Inflammatory macrophage treated with lipopolysaccharide for 4 hours (primary cell): ENCODE measurements at regions not wholly inside any gene's neighbourhood (a gene's known extent, or its start where the extent isn't known, plus 50 kb on each side); places are given as distances from the start of the nearest gene placed in this dataset.
"Not testable (repeated sequence)": the region's sequence is repeated elsewhere in the genome, so short reads cannot be mapped to it uniquely, and the experiment has no call there.

Experiments used
- DNase-seq: peaks from one replicate; pipeline ENCODE4 v3.0.0-alpha.2; 2020

- DNase-seq, result no peak
These were observed 132.1 kb downstream of the TFCP2L1 start for GRCh38 chr2:121152861-121153260.

GRCh38 chr2:121153516-121153915, 131.5 kb downstream of the TFCP2L1 start:
- no peak for DNase-seq

DNA sequence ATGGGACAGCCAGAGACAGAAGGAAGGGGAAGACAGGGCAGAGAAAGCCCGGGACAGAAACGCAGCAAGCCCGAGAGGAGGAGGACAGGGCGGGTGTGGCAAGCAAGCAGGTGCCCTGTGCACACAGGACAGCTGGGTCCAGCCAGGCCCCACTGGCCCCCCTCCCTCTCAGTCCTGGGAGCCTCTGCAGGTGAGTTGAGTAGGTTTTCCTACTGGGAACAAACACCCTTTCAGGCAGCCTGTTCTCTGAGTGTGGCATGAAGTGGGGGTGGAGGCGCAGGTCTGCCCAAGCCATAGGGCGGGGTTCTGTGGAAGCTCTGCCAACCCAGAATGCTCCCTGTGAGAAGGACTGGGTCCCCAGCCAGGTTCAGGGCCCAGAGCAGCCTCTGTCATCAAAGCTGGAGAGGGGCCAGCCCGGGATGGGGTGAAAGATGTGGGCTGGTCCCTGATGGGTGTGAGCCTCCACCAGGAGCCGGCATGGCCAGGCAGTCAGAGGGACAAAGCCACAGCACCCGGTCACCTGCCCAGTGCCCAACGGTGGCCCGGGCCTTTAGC, 129.4 kb downstream of the TFCP2L1 start:
- DNase-seq, result no peak

DNA sequence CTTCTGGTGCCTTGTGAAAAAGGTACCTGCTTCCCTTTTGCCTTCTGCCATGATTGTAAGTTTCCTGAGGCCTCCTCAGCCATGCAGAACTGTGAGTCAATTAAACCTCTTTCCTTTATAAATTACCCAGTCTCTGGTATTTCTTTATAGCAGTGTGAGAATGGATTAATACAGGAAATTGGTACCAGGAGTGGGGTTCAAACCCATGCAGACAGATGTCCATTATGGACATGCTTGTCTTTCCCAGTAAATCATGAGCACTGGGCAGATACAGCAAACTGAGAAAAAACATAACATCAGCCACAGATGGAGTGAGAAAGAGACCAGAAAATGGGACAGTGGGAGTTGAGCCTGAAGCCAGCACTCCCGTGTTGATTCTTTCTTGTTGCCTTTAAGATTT, 127.5 kb downstream of the TFCP2L1 start:
- not testable (repeated sequence) for DNase-seq

DNA sequence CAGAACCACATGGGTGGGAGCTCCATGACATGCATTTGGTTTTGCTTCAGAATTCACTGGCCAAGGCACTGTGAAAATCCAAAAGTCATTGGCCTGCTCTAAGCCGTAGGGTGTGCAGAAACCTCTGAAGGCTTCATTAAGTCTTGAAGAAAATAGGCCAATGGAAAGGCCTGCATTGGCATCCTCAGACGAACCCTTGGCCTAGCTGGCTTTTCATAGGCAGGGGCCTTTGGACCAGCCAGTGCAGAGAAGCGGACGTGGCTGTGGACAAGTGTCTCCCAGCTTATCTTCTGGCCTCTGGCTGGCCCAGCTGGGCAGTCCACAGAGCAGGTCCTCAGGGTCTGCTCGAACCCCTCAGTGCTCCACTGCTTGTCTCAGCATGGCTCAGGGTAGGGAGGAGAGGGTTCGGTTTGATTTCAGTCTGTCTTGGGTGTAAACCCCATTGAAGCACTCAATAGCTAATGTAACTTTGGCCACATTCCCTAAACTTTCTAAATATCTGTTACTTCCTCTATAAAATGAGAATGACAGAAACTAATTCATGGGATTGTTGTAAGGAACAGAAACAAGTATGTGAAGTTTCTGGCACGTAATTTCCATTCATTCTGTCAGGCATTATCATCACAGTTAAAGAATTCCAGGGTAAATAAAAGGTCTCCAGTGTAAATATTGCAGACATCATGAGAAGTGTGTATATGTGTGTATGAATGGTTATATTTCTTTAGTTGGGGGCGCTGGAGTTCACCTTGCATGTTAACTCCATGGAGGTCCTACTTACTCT, 125.5 kb downstream of the TFCP2L1 start:
- no peak for DNase-seq

GRCh38 chr2:121160366-121160765, 124.6 kb downstream of the TFCP2L1 start:
- DNase-seq, result no peak

DNA sequence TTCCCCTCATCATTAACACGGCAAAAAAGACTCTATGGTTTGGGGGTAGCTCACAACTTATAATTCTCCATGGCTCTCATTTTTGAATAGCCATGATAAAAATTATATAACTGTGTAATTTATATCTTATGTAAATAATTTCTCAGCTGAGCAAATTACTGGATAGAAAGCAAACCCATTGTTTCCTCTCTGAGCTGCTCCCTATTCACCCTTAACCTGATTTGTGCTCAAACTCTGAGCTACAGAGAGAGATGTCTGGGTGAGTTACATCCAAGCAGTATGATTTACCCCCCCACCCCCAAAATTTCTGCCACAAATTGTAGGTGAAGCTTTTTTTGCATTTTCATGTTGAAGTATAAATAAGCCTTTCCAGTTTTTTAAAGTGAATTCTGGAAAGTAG, 123.7 kb downstream of the TFCP2L1 start:
- no peak for DNase-seq

GRCh38 chr2:121162893-121163292, 122.1 kb downstream of the TFCP2L1 start:
- no peak for DNase-seq

DNA sequence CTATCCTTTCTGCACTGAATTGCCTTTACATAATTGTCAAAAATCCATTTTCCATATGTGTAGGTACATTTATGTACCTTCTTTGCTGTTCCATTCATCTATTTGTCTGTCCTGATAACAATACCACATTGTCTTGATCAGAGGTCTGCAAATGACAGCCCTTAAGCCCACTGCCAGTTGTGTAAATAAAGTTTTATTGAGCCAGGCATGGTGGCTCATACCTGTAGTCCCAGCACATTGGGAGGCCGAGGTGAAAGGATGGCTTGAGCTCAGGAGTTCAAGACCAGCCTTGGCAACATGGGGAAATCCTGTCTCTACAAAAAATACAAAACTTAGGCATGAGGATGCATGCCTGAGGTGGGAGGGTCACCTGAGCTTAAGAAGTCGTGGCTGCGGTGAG, 121.0 kb downstream of the TFCP2L1 start:
- no peak for DNase-seq

DNA sequence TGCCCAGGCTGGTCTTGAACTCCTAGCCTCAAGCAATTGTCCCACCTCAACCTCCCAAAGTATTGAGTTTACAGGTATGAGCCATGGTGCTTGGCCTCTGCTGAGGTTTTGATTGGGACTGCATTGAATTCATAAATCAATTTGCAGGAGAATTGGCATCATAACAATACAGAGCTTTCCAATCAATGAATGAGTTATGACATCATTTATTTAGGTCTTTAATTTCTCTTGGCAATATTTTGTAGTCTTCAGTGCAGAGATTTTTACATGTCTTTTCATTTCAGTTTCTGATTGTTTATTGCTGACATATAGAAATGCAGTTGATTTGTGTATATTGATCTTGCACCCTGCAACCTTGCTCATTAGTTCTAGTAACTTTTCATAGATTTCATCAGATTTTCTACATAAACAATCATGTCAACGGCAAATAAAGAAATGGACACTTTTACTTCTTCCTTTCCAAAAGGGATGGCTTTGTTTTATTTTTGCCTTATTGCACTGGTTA, 119.9 kb downstream of the TFCP2L1 start:
- no peak for DNase-seq
